Neutrophil (primary cell): ENCODE measurements at regions not wholly inside any gene's neighbourhood (a gene's known extent, or its start where the extent isn't known, plus 50 kb on each side); places are given as distances from the start of the nearest gene placed in this dataset.
A peak's percentile ranks its signal among the peaks of the same experiment; 100 is the strongest.

Experiments
- H3K27ac ChIP-seq: fragments of 200-600 bp; sonication (generic); 2 replicates; pipeline ENCODE4 v1.5.1; 2016; ENCODE audit warnings: mild to moderate bottlenecking, moderate library complexity
- H3K27me3 ChIP-seq: fragments of 200-600 bp; sonication (generic); 2 replicates; pipeline ENCODE4 v1.6.0; 2016; ENCODE audit warnings: mild to moderate bottlenecking
- H3K36me3 ChIP-seq: fragments of 200-600 bp; sonication (generic); 2 replicates; pipeline ENCODE4 v1.5.1; 2017
- H3K4me1 ChIP-seq, 2 experiments: fragments of 200-600 bp in 1 of 2; sonication (generic) in 1 of 2; 1 replicate in 1 of 2; 2 replicates in 1 of 2; pipeline versions ENCODE4 v1.5.1 to v1.6.1; 2013 to 2016; ENCODE audit warnings: low read depth in 1 of 2, low read length in 1 of 2, mild to moderate bottlenecking in 1 of 2, moderate library complexity in 1 of 2; ENCODE audit not compliant: control insufficient read depth in 1 of 2, insufficient read depth in 1 of 2
- H3K4me3 ChIP-seq, 2 experiments: fragments of 200-600 bp in 1 of 2; sonication (generic) in 1 of 2; 1 replicate in 1 of 2; 2 replicates in 1 of 2; pipeline ENCODE4 v1.5.1; 2013 to 2016; ENCODE audit warnings: low read depth in 1 of 2, low read length in 1 of 2, mild to moderate bottlenecking in 1 of 2, moderate library complexity in 1 of 2
- H3K9me3 ChIP-seq: fragments of 200-600 bp; sonication (generic); 2 replicates; pipeline ENCODE4 v1.5.1; 2016
- TF ChIP-seq, protein P1 (sequence below): fragments of 200-600 bp; sonication (generic); IDR thresholded peaks from 2 replicates; pipeline ENCODE4 v1.5.1; 2016; ENCODE audit warnings: antibody characterized with exemption

DNA sequence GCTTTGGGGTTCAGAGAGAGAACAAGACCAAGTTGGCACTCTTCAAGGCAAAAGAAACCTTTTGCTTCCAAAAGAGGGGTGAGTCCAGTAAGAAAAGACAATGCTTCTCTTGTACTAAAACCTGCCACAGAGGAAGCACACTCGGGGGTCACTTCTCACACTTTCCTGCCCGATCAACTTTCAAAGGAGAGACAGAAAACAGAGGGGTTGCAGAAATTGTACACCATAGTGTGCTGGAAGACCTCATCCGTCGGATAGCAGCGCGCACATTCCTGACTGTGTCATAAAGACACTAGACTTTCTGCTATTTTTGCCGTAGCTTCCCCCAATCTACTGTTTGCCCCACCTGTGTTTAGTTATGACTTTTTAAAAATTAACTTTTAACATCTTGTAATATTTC is 66.9 kb downstream of the OR2K2 start:
- Histone ChIP-seq H3K9me3 (no peaks in the 10 kb centered on the region), H3K27ac (no peak overlapping the region), H3K36me3 (no peaks in the 10 kb centered on the region), H3K27me3 (no peaks in the 10 kb centered on the region), H3K4me3 (no peak overlapping the region), H3K4me1 (no peaks in the 10 kb centered on the region)
- TF ChIP-seq, protein P1, sequence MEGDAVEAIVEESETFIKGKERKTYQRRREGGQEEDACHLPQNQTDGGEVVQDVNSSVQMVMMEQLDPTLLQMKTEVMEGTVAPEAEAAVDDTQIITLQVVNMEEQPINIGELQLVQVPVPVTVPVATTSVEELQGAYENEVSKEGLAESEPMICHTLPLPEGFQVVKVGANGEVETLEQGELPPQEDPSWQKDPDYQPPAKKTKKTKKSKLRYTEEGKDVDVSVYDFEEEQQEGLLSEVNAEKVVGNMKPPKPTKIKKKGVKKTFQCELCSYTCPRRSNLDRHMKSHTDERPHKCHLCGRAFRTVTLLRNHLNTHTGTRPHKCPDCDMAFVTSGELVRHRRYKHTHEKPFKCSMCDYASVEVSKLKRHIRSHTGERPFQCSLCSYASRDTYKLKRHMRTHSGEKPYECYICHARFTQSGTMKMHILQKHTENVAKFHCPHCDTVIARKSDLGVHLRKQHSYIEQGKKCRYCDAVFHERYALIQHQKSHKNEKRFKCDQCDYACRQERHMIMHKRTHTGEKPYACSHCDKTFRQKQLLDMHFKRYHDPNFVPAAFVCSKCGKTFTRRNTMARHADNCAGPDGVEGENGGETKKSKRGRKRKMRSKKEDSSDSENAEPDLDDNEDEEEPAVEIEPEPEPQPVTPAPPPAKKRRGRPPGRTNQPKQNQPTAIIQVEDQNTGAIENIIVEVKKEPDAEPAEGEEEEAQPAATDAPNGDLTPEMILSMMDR, result no peak

DNA sequence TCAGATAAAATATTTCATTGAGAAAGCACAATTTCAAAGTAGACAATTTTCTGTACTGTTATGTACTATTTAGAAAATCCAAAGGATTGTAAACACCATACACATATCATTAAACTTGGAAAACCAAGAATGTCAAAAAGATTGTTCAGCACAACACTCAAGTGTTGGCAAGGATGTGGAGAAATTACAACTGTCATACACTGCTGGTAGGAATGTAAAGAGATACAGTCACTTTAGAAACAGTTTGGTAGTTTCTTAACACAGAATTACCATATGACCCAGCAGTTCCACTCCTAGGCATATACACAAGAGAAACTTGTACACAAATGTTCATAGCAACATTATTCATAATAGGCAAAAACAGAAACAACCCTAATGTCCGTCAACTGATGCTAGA is 71.2 kb downstream of the OR2K2 start:
- H3K27ac ChIP-seq, result no peak overlapping the region
- TF ChIP-seq, protein P1, result no peak
- H3K4me3 ChIP-seq, result no peak overlapping the region
- H3K36me3 ChIP-seq, result no peaks in the 10 kb centered on the region
- no peaks in the 10 kb centered on the region for H3K27me3 ChIP-seq
- peaks cover 5 to 9% of the 10 kb centered on the region in 2 experiments for H3K4me1 ChIP-seq
- H3K9me3 ChIP-seq, result no peaks in the 10 kb centered on the region

- H3K4me3 ChIP-seq, result no peak overlapping the region
- no peak overlapping the region for H3K27ac ChIP-seq
Observed at GRCh38 chr9:111258209-111258874, 71.7 kb downstream of the OR2K2 start.

GRCh38 chr9:111253742-111254437 is 76.1 kb downstream of the OR2K2 start:
- H3K4me3 ChIP-seq, result no peak overlapping the region
- no peaks in the 10 kb centered on the region for H3K9me3 ChIP-seq
- TF ChIP-seq, protein P1, result no peak

More at GRCh38 chr9:111258209-111258874, 71.7 kb downstream of the OR2K2 start:
- H3K4me1 ChIP-seq, result peaks cover 11 to 14% of the 10 kb centered on the region in 2 experiments
- no peaks in the 10 kb centered on the region for H3K9me3 ChIP-seq
- no peaks in the 10 kb centered on the region for H3K27me3 ChIP-seq
- TF ChIP-seq, protein P1, result no peak
- H3K36me3 ChIP-seq, result no peaks in the 10 kb centered on the region

GRCh38 chr9:111250875-111251842 is 78.9 kb downstream of the OR2K2 start:
- H3K9me3 ChIP-seq, result no peaks in the 10 kb centered on the region
- no peaks in the 10 kb centered on the region for H3K36me3 ChIP-seq
- H3K27me3 ChIP-seq, result no peaks in the 10 kb centered on the region
- peaks cover 11 to 23% of the 10 kb centered on the region in 2 experiments for H3K4me1 ChIP-seq
- no peak overlapping the region for H3K27ac ChIP-seq
- no peak overlapping the region for H3K4me3 ChIP-seq
- TF ChIP-seq, protein P1, result no peak

More at GRCh38 chr9:111253742-111254437, 76.1 kb downstream of the OR2K2 start:
- Histone ChIP-seq H3K27me3 (no peaks in the 10 kb centered on the region), H3K4me1 (peaks cover 11 to 23% of the 10 kb centered on the region in 2 experiments), H3K36me3 (no peaks in the 10 kb centered on the region), H3K27ac (peak overlapping the region; percentile 81)
